Chondrocyte (in vitro differentiated cells): ENCODE measurements at regions not wholly inside any gene's neighbourhood (a gene's known extent, or its start where the extent isn't known, plus 50 kb on each side); places are given as distances from the start of the nearest gene placed in this dataset.

ENCODE experiments used
- DNase-seq: peaks from one replicate; pipeline ENCODE4 v3.0.0; 2021; ENCODE audit warnings: mixed read lengths, low spot score
- H3K27ac Mint-ChIP-seq: one replicate; pipeline ENCODE4 v1.8.0; 2021; ENCODE audit warnings: mild to moderate bottlenecking, moderate library complexity, mixed read lengths; ENCODE audit not compliant: unreplicated experiment
- H3K27me3 Mint-ChIP-seq: 2 replicates; pipeline ENCODE4 v1.8.0; 2021; ENCODE audit warnings: low read depth, mixed read lengths
- H3K36me3 Mint-ChIP-seq: 2 replicates; pipeline ENCODE4 v1.8.0; 2021; ENCODE audit warnings: low read depth, mixed read lengths
- H3K4me1 Mint-ChIP-seq: 2 replicates; pipeline ENCODE4 v1.8.0; 2021; ENCODE audit warnings: low read depth, mild to moderate bottlenecking, mixed read lengths
- H3K4me3 Mint-ChIP-seq: one replicate; pipeline ENCODE4 v1.8.0; 2021; ENCODE audit warnings: mild to moderate bottlenecking, moderate library complexity, mixed read lengths; ENCODE audit not compliant: unreplicated experiment
- H3K9me3 Mint-ChIP-seq: 2 replicates; pipeline ENCODE4 v1.8.0; 2021; ENCODE audit warnings: low read depth, mixed read lengths
- TF ChIP-seq, protein P1 (sequence below): fragments of 200-600 bp; sonication (generic); IDR thresholded peaks from 2 replicates; pipeline ENCODE4 v1.5.0; 2021; ENCODE audit warnings: antibody characterized with exemption, mild to moderate bottlenecking, moderate library complexity

DNA sequence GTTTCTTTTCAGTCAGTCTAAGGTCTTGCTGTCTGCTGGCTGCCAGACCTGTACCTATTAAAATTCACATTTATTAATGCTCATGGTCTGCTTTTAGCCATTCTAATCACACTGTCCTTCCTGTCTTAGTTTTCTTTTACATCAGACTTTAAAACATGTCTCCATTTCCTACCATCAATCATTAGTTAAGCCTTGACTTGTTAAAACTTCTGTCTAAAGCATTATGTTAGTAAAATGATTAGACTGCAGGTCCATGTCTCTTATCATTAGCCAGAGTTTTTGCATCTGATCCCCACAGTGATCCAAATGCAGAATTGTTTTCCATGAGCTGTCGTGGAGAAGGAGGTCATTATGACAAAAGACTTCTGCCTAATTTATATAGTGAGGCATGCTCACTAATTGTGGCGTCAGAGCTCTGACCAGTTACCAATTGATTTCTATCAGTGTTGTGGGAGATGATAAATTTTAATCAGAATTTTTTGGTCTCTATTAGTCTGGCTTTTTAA is 226.5 kb downstream of the DKK1 start:
- no peak for DNase-seq
- Mint-ChIP-seq H3K27ac (no peak overlapping the region), H3K4me3 (no peak overlapping the region), H3K9me3 (peaks cover 8% of the 10 kb centered on the region), H3K36me3 (peaks cover 4% of the 10 kb centered on the region), H3K4me1 (peaks cover 24% of the 10 kb centered on the region), H3K27me3 (no peaks in the 10 kb centered on the region)
- TF ChIP-seq, protein P1, sequence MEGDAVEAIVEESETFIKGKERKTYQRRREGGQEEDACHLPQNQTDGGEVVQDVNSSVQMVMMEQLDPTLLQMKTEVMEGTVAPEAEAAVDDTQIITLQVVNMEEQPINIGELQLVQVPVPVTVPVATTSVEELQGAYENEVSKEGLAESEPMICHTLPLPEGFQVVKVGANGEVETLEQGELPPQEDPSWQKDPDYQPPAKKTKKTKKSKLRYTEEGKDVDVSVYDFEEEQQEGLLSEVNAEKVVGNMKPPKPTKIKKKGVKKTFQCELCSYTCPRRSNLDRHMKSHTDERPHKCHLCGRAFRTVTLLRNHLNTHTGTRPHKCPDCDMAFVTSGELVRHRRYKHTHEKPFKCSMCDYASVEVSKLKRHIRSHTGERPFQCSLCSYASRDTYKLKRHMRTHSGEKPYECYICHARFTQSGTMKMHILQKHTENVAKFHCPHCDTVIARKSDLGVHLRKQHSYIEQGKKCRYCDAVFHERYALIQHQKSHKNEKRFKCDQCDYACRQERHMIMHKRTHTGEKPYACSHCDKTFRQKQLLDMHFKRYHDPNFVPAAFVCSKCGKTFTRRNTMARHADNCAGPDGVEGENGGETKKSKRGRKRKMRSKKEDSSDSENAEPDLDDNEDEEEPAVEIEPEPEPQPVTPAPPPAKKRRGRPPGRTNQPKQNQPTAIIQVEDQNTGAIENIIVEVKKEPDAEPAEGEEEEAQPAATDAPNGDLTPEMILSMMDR, result no peak

GRCh38 chr10:52541006-52541473 is 227.0 kb downstream of the DKK1 start:
- H3K27ac Mint-ChIP-seq, result no peak overlapping the region
- peaks cover 8% of the 10 kb centered on the region for H3K9me3 Mint-ChIP-seq
- no peak overlapping the region for H3K4me3 Mint-ChIP-seq
- no peaks in the 10 kb centered on the region for H3K27me3 Mint-ChIP-seq
- DNase-seq, result no peak
- peaks cover 3% of the 10 kb centered on the region for H3K36me3 Mint-ChIP-seq
- H3K4me1 Mint-ChIP-seq, result peaks cover 24% of the 10 kb centered on the region
- TF ChIP-seq, protein P1, result no peak

GRCh38 chr10:52542906-52543305 is 228.8 kb downstream of the DKK1 start:
- no peaks in the 10 kb centered on the region for H3K36me3 Mint-ChIP-seq
- DNase-seq, result no peak
- H3K4me3 Mint-ChIP-seq, result no peak overlapping the region
- H3K27me3 Mint-ChIP-seq, result no peaks in the 10 kb centered on the region
- no peak overlapping the region for H3K27ac Mint-ChIP-seq
- TF ChIP-seq, protein P1, result no peak
- H3K4me1 Mint-ChIP-seq, result peaks cover 24% of the 10 kb centered on the region
- peaks cover 5% of the 10 kb centered on the region for H3K9me3 Mint-ChIP-seq

DNA sequence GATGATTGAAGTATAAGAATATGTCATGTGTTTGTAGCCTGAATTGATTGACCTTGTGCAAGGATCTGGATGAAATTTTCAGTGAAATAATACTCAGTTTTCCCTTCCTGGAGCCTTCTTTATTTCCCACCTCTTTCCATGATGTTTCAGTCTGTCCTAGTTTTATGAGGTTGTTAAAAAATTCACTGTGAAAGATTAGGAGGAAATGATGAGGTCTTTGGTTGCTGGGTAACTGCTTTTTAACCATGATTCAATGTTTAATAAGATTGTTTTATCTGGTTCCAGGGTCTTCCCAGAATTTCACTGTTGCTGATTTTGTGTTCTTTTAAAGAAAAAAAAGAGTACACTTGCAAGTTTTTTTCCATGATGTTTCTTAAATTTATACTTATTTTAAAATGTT is 221.5 kb downstream of the MBL2 start:
- Mint-ChIP-seq H3K36me3 (peaks cover 2% of the 10 kb centered on the region), H3K4me1 (no peaks in the 10 kb centered on the region), H3K4me3 (no peak overlapping the region), H3K9me3 (peaks cover 9% of the 10 kb centered on the region), H3K27ac (no peak overlapping the region), H3K27me3 (no peaks in the 10 kb centered on the region)
- TF ChIP-seq, protein P1, result no peak
- no peak for DNase-seq

GRCh38 chr10:52558090-52558489 is 214.5 kb downstream of the MBL2 start:
- H3K36me3 Mint-ChIP-seq, result no peaks in the 10 kb centered on the region
- no peaks in the 10 kb centered on the region for H3K4me1 Mint-ChIP-seq
- H3K27ac Mint-ChIP-seq, result no peak overlapping the region
- no peak overlapping the region for H3K4me3 Mint-ChIP-seq
- TF ChIP-seq, protein P1, result no peak
- no peaks in the 10 kb centered on the region for H3K27me3 Mint-ChIP-seq
- H3K9me3 Mint-ChIP-seq, result no peaks in the 10 kb centered on the region
- no peak for DNase-seq
